ENCODE measurements at regions not wholly inside any gene's neighbourhood (a gene's known extent, or its start where the extent isn't known, plus 50 kb on each side); places are given as distances from the start of the nearest gene placed in this dataset.

DNA sequence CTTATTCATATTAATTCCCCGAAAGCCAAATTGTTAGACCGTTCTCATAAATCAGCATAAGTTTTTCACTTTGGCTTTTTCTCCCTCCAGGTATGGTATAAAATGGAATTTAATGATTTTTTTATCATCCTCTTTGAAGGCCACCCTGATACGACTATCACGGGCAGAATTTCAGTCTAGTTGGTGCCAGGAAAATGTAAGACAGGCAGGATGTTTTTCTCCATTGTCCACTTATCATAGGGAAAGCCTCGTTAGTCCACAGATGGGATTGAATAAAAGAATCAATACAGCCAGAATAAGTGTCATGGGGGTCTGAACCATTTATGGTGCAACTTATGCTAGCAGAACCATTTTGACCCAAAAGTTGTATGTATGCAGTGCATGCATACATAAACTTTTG, 566.0 kb upstream of the ARGLU1 start:
- no peak overlapping the region for H3K4me3 Mint-ChIP-seq
- no peaks in the 10 kb centered on the region for H3K4me1 Mint-ChIP-seq
- H3K27ac Mint-ChIP-seq: no peak overlapping the region
- H3K27me3 Mint-ChIP-seq: peaks cover 0 to 5% (median 0%) of the 10 kb centered on the region in 3 donors
- no peak for ATAC-seq (ENCODE audit: low read depth in 2 of 2)
- no peaks in the 10 kb centered on the region for H3K36me3 Mint-ChIP-seq
- no peak for DNase-seq
- peaks cover 0 to 6% (median 3%) of the 10 kb centered on the region in 7 donors for H3K9me3 Mint-ChIP-seq

- no peaks in the 10 kb centered on the region for H3K4me1 Mint-ChIP-seq
- peaks cover 0 to 8% (median 5%) of the 10 kb centered on the region in 7 donors for H3K9me3 Mint-ChIP-seq
- H3K4me3 Mint-ChIP-seq: no peak overlapping the region
- H3K27ac Mint-ChIP-seq: no peak overlapping the region
- no peaks in the 10 kb centered on the region for H3K36me3 Mint-ChIP-seq
- peaks cover 0 to 11% (median 10%) of the 10 kb centered on the region in 3 donors for H3K27me3 Mint-ChIP-seq
- ATAC-seq (ENCODE audit: low read depth in 2 of 2): no peak
- DNase-seq: no peak
Measured at GRCh38 chr13:107130566-107130965, 562.6 kb upstream of the ARGLU1 start.

- H3K4me1 Mint-ChIP-seq: no peaks in the 10 kb centered on the region
- peaks cover 0 to 10% (median 6%) of the 10 kb centered on the region in 3 donors for H3K27me3 Mint-ChIP-seq
- H3K9me3 Mint-ChIP-seq: peaks cover 0 to 8% (median 3%) of the 10 kb centered on the region in 7 donors
- ATAC-seq (ENCODE audit: low read depth in 2 of 2) (no peak), DNase-seq (no peak)
- H3K27ac Mint-ChIP-seq: no peak overlapping the region
- no peak overlapping the region for H3K4me3 Mint-ChIP-seq
- H3K36me3 Mint-ChIP-seq: no peaks in the 10 kb centered on the region
Measured at GRCh38 chr13:107124730-107125129, 556.8 kb upstream of the ARGLU1 start.

GRCh38 chr13:107124129-107124718, 556.3 kb upstream of the ARGLU1 start:
- H3K4me1 Mint-ChIP-seq: no peaks in the 10 kb centered on the region
- peaks cover 0 to 10% (median 6%) of the 10 kb centered on the region in 3 donors for H3K27me3 Mint-ChIP-seq

DNA sequence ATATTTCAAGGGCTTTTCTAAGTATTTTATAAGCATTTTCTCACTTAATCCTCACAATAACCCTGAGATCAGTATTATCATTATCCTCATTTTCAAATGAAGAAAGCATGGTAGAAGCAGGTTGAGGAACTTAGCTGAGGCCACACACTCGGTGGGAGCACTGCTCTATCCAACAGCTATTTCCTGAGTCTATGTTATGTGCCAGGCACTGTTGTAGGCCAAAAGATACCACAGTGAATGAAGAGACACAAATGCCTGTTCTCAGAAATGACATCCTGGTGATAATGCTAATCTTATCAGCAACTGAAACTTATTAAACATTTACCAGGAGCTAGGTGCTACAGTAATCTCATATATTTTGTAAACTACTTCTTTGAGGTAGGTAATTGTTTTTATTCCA, 553.9 kb upstream of the ARGLU1 start:
- ATAC-seq (ENCODE audit: low read depth in 2 of 2) (no peak), DNase-seq (no peak)
- Mint-ChIP-seq H3K4me3 (no peak overlapping the region), H3K27ac (no peak overlapping the region), H3K36me3 (no peaks in the 10 kb centered on the region), H3K27me3 (peaks cover 0 to 20% (median 14%) of the 10 kb centered on the region in 3 donors), H3K9me3 (no peaks in the 10 kb centered on the region), H3K4me1 (no peaks in the 10 kb centered on the region)

More at GRCh38 chr13:107124129-107124718, 556.3 kb upstream of the ARGLU1 start:
- DNase-seq: no peak
- no peak for ATAC-seq (ENCODE audit: low read depth in 2 of 2)
- Mint-ChIP-seq H3K4me3 (no peak overlapping the region), H3K9me3 (peaks cover 0 to 8% (median 3%) of the 10 kb centered on the region in 7 donors), H3K36me3 (no peaks in the 10 kb centered on the region), H3K27ac (no peak overlapping the region)

DNA sequence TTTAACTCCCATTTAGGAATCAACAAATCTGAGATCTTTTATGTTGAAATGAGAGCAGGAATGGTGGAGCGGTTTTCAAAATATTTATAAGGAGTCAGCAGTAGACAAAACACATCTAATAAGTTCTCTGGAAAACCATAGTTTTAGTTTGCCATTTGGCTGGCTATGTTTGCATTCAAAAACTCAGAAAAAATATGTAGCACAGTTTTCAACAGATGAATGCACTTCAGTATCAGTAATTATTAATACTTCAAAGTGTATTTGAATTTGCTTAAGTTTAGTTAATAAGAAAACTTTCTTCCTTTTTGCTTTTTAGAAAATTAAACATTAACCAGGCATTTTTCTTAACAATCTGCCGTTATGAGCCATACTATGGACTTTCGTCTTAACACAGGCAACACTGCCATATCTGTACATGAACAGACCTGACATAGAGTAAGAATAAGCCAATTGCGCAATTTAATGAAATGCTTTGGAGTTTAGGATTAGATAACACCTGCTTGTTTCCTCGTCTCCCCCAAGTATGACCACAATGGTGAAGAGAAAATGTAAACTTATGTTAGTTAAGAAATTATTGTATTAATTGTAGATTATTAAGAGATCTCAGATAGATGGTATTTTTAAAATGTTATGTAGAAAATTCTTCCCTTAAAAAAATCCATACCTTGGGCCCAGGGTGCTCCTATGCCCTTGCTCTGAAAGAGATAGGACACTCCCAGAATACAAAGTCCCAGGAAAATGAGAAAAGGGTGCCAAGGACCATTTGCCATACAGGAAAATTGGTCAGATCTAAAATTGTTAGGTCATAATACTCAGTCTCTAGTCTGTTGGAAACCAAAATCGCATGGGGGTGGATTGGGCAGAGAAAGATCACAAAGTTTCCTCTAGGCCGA, 552.3 kb upstream of the ARGLU1 start:
- no peaks in the 10 kb centered on the region for H3K9me3 Mint-ChIP-seq
- no peak overlapping the region for H3K4me3 Mint-ChIP-seq
- no peaks in the 10 kb centered on the region for H3K4me1 Mint-ChIP-seq
- no peak for DNase-seq
- no peaks in the 10 kb centered on the region for H3K36me3 Mint-ChIP-seq
- peak overlapping the region in 1 of 6 donors; percentile 12 for H3K27ac Mint-ChIP-seq
- H3K27me3 Mint-ChIP-seq: peaks cover 0 to 18% (median 9%) of the 10 kb centered on the region in 3 donors
- no peak for ATAC-seq (ENCODE audit: low read depth in 2 of 2)

DNA sequence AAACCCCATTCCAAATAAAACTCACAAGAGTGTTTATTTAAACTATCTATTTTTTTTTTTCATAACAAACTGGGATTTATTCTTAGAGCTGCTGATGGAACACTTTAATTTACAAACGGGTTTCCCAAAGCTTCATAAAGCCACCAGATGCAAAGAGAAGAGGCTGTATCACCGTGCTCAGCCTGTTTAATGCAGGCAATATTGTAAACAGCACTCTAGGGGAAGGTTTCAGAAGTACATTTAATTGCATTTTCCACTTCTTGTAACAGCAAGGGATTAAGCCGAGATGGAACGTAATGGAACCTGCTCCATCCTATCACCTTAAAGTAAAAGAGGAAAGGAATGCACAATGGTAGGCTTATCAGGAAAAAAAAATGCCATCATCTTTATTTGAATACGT, 550.6 kb upstream of the ARGLU1 start:
- Mint-ChIP-seq H3K36me3 (no peaks in the 10 kb centered on the region), H3K27ac (no peak overlapping the region), H3K27me3 (peaks cover 0 to 18% (median 9%) of the 10 kb centered on the region in 3 donors), H3K4me3 (no peak overlapping the region), H3K4me1 (no peaks in the 10 kb centered on the region), H3K9me3 (no peaks in the 10 kb centered on the region)
- ATAC-seq (ENCODE audit: low read depth in 2 of 2) (no peak), DNase-seq (no peak)

- Mint-ChIP-seq H3K27ac (no peak overlapping the region), H3K36me3 (no peaks in the 10 kb centered on the region)
Measured at GRCh38 chr13:107117327-107118012, 549.5 kb upstream of the ARGLU1 start.

DNA sequence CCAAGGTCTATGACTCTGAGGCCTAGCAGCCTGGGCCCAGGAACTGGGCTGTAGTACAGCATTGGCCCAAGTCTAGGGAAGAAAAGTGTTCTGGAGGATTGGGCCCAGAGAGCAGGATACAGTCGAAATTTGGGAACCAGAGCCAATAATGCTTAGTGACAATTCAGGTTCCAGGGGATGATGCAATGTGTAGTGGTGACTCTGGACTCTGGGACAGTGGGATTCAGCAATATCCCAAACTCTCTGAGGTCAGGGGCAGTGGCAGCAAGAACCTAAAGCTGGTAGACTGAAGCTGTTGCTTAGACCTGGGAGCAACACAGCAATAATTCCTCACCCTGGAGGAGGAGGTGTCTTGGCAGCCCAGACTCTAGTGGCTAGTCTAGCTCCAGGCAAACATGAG, 545.5 kb upstream of the ARGLU1 start:
- no peaks in the 10 kb centered on the region for H3K4me1 Mint-ChIP-seq
- ATAC-seq (ENCODE audit: low read depth in 2 of 2) (no peak), DNase-seq (no peak)
- peaks cover 0 to 18% (median 9%) of the 10 kb centered on the region in 3 donors for H3K27me3 Mint-ChIP-seq
- H3K27ac Mint-ChIP-seq: no peak overlapping the region
- no peak overlapping the region for H3K4me3 Mint-ChIP-seq
- H3K36me3 Mint-ChIP-seq: no peaks in the 10 kb centered on the region
- peaks cover 2 to 19% (median 5%) of the 10 kb centered on the region in 7 donors for H3K9me3 Mint-ChIP-seq

More at GRCh38 chr13:107117327-107118012, 549.5 kb upstream of the ARGLU1 start:
- H3K4me1 Mint-ChIP-seq: no peaks in the 10 kb centered on the region
- peaks cover 0 to 18% (median 9%) of the 10 kb centered on the region in 3 donors for H3K27me3 Mint-ChIP-seq
- no peaks in the 10 kb centered on the region for H3K9me3 Mint-ChIP-seq
- no peak for DNase-seq
- no peak for ATAC-seq (ENCODE audit: low read depth in 2 of 2)
- H3K4me3 Mint-ChIP-seq: no peak overlapping the region

GRCh38 chr13:107111248-107111647, 543.3 kb upstream of the ARGLU1 start:
- peaks cover 2 to 27% (median 5%) of the 10 kb centered on the region in 7 donors for H3K9me3 Mint-ChIP-seq
- H3K4me1 Mint-ChIP-seq: no peaks in the 10 kb centered on the region
- H3K27ac Mint-ChIP-seq: no peak overlapping the region
- DNase-seq (no peak), ATAC-seq (ENCODE audit: low read depth in 2 of 2) (no peak)
- no peaks in the 10 kb centered on the region for H3K36me3 Mint-ChIP-seq
- no peak overlapping the region for H3K4me3 Mint-ChIP-seq
- peaks cover 0 to 4% (median 4%) of the 10 kb centered on the region in 3 donors for H3K27me3 Mint-ChIP-seq

- H3K27ac Mint-ChIP-seq: peak overlapping the region in 1 of 6 donors; percentile 42
- no peak for ATAC-seq (ENCODE audit: low read depth in 2 of 2)
- H3K27me3 Mint-ChIP-seq: peaks cover 0 to 4% (median 0%) of the 10 kb centered on the region in 3 donors
- DNase-seq: no peak
- H3K4me3 Mint-ChIP-seq: no peak overlapping the region
- H3K36me3 Mint-ChIP-seq: no peaks in the 10 kb centered on the region
- H3K9me3 Mint-ChIP-seq: peaks cover 0 to 16% (median 3%) of the 10 kb centered on the region in 7 donors
- no peaks in the 10 kb centered on the region for H3K4me1 Mint-ChIP-seq
Measured at GRCh38 chr13:107104631-107105030, 536.7 kb upstream of the ARGLU1 start.

DNA sequence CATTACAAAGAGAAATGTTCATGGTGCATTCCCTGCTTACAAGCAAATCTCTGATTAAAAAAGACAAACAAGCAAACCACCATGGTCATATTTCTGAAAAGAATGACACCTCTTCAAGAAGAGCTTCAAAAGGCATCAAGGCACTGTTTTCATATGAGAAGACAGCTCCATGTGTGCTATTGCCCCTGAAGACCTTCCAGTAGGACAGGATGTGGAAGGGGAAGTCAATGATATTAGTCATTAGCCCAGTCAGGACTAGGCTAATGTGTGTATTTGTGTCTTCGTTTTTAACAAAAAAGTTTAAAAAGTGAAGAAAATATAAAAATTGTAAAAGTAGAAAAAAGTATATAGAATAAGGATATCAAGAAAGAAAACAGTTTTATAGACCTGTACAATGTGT, 534.7 kb upstream of the ARGLU1 start:
- H3K36me3 Mint-ChIP-seq: no peaks in the 10 kb centered on the region
- peaks cover 0 to 5% (median 1%) of the 10 kb centered on the region in 7 donors for H3K9me3 Mint-ChIP-seq
- ATAC-seq (ENCODE audit: low read depth in 2 of 2): no peak
- no peak overlapping the region for H3K27ac Mint-ChIP-seq
- H3K4me1 Mint-ChIP-seq: no peaks in the 10 kb centered on the region
- H3K27me3 Mint-ChIP-seq: peaks cover 0 to 4% (median 0%) of the 10 kb centered on the region in 3 donors
- no peak for DNase-seq
- no peak overlapping the region for H3K4me3 Mint-ChIP-seq

- H3K36me3 Mint-ChIP-seq: no peaks in the 10 kb centered on the region
- ATAC-seq (ENCODE audit: low read depth in 2 of 2) (no peak), DNase-seq (no peak)
- no peaks in the 10 kb centered on the region for H3K4me1 Mint-ChIP-seq
- no peak overlapping the region for H3K27ac Mint-ChIP-seq
- peaks cover 0 to 1% (median 0%) of the 10 kb centered on the region in 7 donors for H3K9me3 Mint-ChIP-seq
- no peak overlapping the region for H3K4me3 Mint-ChIP-seq
- H3K27me3 Mint-ChIP-seq: no peaks in the 10 kb centered on the region
Measured at GRCh38 chr13:107099661-107100060, 531.7 kb upstream of the ARGLU1 start.
